ENCODE measurements at regions not wholly inside any gene's neighbourhood (a gene's known extent, or its start where the extent isn't known, plus 50 kb on each side); places are given as distances from the start of the nearest gene placed in this dataset.
A peak's percentile ranks its signal among the peaks of the same experiment; 100 is the strongest.

- ATAC-seq = no peak
These were observed 51.0 kb downstream of the CCDC54 start for GRCh38 chr3:107428051-107428858.

DNA sequence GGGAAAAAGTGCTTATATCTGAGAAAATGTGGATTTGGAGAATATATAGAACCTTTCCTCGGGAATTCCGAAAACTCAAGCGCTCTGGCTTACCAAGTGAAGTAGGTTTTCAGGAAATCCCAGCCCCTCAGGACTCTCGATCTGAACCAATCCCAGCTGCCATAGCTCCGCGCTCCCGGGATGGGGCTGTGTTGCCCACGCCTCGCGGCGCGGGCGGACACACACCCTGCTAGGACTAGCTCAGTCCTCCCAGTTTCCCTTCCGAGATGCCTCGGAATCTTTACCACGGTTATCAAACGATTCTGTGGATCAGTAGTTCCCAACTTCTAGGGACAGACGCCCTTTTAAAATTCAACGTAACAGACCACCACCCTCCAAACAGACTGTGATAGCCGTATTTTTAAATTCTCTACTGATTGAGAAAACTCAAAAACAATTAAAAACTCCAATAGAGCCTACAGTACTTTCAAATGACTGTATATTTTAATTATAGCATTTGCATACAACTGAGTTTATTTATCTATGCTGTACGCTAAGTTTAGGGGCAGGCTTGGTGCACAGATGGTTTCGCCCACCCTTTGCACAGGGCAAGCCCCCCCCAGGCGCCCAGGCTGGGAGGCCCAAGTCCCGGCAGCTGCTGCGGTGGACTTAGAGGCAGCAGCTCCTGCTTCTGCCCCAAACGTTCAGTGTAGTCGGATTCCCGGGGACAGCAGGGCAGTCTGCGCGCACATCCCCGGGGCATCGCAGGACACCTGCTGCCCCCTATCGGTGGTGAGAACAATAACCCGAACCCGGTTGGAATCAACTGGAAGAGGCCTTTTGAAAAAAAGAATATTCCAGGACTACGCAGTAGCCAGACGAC is 52.3 kb downstream of the CCDC54 start:
- ATAC-seq = peak; percentile 81

- ATAC-seq = no peak
These were observed 53.2 kb downstream of the CCDC54 start for GRCh38 chr3:107430214-107430995.

DNA sequence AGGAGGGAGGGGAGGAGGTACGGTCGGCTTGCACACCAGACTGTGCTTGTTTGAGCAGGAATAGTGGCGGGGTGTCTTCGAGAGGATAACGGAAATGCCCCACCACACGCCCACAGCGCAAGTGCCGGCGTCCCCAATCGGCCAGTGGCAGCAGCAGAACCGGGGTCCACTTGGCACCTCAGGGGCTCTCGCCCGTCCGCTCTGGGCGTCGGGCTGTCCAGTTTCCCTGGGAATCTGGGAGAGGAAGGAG is 53.7 kb downstream of the CCDC54 start:
- peak; percentile 37 for ATAC-seq

GRCh38 chr3:107431246-107432012 is 54.2 kb downstream of the CCDC54 start:
- peak; percentile 77 for ATAC-seq

- no peak for ATAC-seq
These were observed 54.8 kb downstream of the CCDC54 start for GRCh38 chr3:107432013-107432515.

DNA sequence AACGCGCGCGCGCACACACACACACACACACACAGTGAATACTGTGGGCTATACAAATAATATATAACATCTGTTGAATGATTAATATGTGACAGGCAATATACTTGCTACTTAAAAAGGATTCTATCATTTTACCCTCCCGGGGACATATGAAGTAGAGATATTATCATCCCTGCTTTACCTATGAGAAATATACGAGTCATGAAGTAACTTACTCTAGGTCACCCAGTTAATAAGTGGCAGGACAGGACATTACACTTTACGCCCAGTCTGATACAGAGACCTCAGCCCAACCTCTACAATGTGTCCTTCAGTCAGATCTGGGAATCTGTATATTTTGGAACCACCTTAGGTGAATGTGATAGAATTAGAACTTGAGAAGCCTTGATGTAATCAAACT is 55.4 kb downstream of the CCDC54 start:
- no peak for ATAC-seq

DNA sequence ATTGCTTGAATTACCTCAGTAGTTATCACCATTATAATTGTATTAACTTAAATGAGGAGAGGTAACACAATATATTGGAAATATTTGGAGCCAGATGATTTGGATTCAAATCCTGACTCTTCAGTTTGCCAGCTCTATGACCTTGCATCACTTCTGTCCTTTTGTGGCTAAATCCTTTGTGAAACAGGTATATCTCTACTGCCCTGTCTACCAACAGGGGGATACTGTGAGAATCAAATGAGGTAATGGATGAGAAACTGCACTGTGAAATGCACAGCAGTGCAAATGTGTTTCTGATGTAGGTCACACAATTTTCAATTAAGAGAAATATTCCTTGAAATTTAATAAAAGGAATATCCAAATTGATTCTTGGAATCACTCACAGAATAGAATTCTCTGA is 58.8 kb downstream of the CCDC54 start:
- no peak for ATAC-seq

GRCh38 chr3:107438671-107439070 is 61.4 kb downstream of the CCDC54 start:
- ATAC-seq = no peak

DNA sequence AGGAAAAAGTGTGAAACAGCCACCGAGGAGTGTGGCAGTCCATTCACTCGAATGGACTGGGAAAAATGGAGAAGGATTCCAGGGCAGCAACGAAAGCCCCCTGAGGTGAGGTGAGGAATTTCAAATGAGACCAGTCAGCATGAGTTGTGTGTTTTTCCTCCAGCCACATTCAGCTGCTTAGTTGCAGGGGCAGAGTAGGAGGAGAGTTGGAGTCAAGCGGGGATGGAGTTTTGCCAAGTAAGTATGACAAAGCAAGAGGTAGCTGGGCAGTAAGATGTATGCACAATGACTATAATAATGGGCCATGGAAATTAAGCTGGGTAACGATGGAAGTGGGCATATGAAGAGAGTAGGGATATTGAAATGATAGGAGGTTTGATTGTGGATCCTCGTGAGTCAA is 64.4 kb downstream of the CCDC54 start:
- no peak for ATAC-seq

DNA sequence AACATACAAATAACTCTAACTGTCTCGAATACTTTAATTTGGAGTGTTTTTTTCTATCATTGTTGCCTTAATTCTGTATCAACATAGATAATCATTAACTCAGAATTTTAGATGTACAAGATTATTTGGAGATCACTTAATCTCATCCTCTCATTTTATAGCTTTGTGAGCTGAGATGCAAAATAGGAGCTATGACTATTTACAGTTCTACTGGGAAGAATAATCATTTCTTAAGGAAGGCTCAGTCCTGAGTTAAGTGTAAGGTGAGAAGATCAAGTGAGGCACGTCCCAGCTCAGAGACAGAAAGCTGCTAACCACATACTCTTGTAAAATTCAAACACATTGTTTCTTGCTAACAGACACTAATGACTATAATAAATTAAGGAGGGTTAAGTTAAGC is 66.2 kb downstream of the CCDC54 start:
- ATAC-seq = no peak

DNA sequence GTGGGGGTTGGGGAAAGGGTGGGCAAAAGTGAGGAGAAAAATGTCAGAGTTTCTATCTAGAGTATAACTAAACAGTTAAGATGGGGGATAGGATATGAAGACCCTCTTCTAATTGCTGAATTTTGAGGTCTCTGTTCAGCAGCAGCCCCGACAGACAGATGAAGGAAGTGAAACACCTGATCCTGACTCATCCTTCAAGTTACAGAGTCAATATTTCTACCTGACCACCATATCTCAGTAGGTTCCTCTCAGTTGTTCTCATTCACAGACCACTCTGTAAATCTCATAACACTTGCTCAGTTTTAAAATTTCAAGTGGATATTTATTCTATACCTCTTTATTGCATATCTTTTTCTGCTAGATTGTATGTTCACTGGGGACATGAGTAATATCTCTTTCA is 69.5 kb downstream of the CCDC54 start:
- ATAC-seq = no peak

GRCh38 chr3:107450254-107450893 is 72.4 kb upstream of the BBX start:
- ATAC-seq = peak; percentile 84

DNA sequence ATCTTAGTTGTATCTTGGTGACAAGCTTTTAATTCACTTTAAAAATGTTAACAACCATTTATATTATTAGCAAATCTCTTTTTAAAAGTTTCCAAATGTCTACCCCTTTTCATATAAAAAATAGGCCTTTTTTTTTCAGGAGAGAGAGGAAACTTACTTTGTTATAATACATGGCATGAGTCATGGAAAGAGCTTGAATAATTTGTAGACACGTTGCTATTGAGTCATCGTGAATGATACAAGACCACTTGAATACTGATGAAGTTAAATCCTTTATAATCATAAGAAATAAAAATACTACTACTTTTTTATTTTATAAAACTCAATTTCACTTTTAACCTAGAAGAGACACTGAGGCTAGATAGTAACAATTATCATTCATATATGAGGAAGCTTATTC is 70.3 kb upstream of the BBX start:
- no peak for ATAC-seq

DNA sequence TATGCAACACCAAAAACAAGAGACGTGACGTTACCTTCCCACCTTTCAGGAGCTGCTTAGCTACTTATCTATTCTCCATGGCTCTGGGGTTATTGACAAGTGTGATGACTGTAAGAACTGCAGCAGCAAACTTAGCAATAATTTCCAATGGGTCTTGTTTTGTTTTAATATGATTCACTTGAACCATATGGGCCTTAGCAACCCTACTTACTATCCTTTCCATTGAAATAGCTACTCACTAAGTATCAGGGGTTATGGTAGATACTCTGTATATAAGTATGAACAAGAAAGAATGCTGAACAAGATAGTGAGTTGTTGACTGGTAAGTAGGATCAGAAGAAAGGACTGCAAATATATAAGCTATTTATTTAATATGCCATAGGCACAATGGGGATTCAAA is 69.3 kb upstream of the BBX start:
- no peak for ATAC-seq

GRCh38 chr3:107455621-107456020 is 67.1 kb upstream of the BBX start:
- ATAC-seq = no peak

- ATAC-seq = no peak
These were observed 66.3 kb upstream of the BBX start for GRCh38 chr3:107456501-107456900.

- ATAC-seq = no peak
These were observed 63.9 kb upstream of the BBX start for GRCh38 chr3:107458871-107459270.

- no peak for ATAC-seq
These were observed 61.0 kb upstream of the BBX start for GRCh38 chr3:107461721-107462120.

DNA sequence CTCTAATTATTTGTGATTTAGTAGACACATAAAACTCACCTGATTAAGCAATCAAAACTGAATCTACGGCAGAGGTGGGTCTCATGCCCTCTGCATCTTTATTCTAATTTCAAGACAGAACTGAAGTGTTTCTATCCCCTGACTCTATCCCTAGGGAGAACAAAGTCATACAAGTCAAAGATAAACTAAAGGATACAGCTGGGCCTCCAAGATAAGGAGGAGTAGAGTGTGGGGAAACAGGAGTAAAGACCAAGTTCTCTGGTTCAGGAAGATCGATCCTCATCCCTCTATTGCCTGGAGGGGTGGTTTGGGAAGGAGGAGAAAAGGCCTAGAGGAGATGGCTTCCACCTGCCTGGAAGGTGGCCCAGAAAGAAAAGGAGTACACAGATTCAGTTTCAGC is 58.7 kb upstream of the BBX start:
- ATAC-seq = no peak

- no peak for ATAC-seq
These were observed 57.6 kb upstream of the BBX start for GRCh38 chr3:107465064-107465631.

GRCh38 chr3:107468782-107469181 is 54.0 kb upstream of the BBX start:
- no peak for ATAC-seq
